Stromal cell of bone marrow (primary cell): ENCODE measurements at regions not wholly inside any gene's neighbourhood (a gene's known extent, or its start where the extent isn't known, plus 50 kb on each side); places are given as distances from the start of the nearest gene placed in this dataset.

ENCODE experiments used
- DNase-seq: peaks from one replicate; pipeline ENCODE4 v3.0.0-alpha.2; 2012; ENCODE audit warnings: low read depth

DNA sequence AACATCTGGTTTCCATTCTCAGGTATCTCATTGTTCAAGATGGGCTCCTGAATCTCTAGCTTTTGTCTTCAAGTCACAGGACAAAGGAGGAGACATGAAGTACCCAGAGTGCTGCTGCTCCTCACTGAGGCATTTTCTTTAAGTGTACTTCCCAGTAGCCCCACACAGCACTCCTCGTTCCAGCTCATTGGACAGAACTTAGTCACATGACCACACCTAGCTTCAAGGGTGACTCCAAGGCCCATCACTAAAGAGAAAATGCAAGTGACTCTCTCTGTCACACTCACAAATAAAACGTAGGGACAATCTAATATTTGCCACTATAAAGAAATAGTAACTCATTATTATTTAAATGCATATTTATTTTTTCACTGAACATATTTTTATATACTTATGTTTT lies 58.3 kb upstream of the NEUROD6 start:
- DNase-seq = no peak

DNA sequence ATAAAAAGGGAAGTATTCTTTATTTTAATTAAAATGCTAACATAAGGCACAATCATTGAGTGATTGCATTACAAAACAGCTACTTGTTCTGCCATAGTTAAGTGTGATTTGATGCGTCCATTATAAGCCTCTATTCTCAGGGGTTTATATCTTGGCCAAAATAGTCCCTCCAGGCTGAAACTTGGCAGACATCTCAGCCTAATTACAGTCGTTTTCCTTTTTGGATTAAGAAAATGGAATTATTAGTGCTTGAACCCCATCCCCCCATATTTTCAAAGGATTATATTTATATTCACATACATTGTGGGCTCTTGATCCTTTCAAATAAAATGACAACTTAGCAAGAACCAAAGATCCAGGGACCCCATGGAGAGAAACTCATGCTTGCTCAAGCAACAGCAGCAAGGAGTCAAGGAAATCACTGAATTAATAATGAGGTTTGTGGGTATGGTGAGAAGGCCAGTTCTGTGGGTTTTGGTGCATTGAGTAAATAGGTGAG lies 66.7 kb upstream of the NEUROD6 start:
- DNase-seq = no peak

DNA sequence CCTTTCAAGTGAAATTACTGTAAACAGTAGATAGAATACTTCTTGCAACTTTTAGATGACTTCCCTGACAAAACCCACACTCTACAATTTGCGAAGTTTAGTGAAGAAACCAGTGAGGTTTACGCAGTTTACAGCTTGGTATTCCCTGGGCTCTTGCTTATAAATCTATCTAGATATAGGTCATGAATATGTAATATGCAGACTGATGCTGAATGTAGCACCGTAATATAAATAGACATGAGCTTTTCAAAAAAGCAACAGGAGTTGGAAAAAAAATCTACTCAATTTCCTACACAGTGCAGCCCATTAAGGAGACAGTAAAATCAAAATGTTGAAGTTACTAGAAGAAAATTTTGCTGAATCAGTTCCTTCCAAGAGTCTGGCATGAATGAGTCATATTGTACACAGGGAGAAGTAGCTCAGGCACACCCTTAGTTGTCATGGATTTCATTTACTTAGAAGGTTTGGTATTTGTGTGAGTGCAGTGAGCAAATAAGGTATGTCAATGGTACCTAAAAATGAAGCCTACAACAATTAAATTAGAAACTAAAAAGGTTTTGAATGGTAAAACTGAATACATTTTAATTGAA lies 67.7 kb upstream of the NEUROD6 start:
- DNase-seq = peak; percentile 50

- no peak for DNase-seq
Observed at GRCh38 chr7:31410265-31410664, 69.7 kb upstream of the NEUROD6 start.

DNA sequence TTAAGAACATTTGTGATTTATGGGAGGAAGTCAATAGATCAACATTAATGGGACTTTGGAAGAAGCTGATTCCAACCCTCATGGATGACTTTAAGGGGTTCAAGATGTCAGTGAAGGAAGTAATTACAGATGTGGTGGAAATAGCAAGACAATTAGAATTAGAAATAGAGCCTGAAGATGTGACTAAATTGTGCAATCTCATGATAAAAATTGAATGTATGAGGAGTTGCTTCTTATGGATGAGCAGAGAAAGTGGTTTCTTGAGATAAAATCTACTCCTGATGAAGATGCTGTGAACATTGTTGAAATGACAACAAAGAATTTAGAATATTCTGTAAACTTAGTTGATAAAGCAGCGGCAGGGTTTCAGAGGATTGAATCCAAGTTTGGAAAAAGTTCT lies 70.9 kb upstream of the NEUROD6 start:
- DNase-seq = no peak

- no peak for DNase-seq
Observed at GRCh38 chr7:31413766-31414165, 73.2 kb upstream of the NEUROD6 start.

GRCh38 chr7:31416381-31416870 lies 75.9 kb upstream of the NEUROD6 start:
- DNase-seq = no peak

DNA sequence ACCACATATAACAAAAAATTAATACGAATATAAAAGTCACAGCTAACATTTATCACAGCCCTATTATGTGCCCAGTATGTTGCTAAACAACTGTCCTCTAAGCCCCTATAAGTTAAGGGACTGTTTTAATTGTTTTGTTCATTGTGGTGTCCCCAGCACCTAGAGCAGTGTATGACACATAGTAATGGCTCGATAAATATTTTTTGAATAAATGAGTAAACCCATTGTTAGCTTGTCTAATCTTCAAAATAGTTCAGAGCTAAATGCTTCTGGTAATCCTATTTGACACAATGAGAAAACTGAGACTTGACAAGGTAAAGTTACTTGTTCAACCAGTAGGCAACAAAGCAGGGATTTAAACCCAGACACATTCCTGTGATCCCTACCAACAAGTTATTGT lies 78.4 kb upstream of the NEUROD6 start:
- DNase-seq = no peak

- DNase-seq = no peak
Observed at GRCh38 chr7:31419505-31420055, 79.1 kb upstream of the NEUROD6 start.

- no peak for DNase-seq
Observed at GRCh38 chr7:31420948-31421347, 80.4 kb upstream of the NEUROD6 start.

DNA sequence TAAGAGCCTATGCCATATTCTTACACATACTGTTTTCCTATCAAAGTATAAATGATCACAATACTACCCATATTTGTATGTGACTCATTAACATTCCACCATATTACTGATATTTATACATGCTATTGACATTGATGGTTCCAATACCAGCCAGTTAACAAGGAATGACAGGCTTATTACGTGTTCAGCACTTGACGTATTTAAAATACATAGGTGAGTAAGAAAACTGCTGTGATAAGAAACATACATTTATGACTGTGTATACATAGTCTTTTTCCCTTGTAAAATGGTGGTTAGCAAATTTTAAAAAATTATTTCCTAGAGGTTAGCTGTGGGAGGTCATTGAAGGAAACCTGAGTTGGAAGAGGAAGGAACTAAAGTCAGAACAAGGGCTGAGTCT lies 81.1 kb upstream of the NEUROD6 start:
- no peak for DNase-seq

GRCh38 chr7:31423994-31424393 lies 83.5 kb upstream of the NEUROD6 start:
- no peak for DNase-seq

GRCh38 chr7:31432176-31432575 lies 81.7 kb upstream of the ITPRID1 start:
- no peak for DNase-seq

DNA sequence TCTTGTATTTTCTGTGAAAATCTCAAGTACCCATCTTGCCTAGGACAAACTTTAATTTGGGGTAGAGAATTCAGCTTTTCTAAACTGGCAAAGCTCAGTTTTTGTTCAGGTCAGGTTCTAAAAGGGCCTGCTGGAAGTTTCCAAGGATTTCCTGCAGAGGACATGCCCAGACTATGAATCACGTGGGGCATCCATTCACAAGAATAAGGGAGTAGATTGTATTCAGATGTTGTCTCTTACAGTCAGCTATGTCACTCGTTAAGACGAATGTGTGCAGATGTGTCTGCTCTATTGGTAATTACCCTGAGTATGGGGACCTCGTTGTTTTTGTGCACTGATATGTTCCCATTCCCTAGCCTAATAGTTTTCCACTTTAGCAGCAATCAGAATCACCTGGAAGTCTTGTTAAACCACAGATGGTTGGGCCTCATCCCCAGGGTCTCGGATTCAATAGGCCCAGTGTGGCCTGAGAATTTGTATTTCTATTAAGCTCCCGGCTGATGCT lies 81.0 kb upstream of the ITPRID1 start:
- DNase-seq = no peak

DNA sequence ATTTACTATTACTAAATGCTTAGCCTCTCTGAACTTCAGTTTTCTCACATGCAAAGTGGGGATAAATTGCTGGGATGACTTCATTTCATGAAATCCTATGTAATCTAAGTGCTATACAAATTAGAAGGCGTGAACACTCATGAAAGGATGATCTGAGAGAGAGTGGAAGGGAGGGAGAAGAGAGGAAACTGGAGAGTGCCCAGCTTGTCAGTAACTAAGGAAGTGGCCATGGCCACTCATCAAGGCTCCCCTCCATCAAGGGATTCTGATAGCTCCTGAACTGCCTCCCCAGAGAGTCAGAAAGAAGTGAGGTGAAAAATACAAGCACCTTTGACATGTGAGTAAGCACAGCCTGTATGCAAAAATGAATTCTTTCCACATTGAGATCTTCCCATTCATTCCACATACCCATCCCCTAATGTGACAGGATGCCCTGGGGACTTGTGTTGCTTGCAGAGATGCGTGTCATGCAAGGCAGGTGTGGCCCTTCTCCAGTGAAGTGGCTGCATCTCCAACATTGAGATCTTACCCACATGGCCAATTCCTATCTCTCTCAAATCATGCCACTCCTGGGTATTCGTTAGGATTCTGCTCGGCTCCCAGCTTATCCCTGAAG lies 76.5 kb upstream of the ITPRID1 start:
- no peak for DNase-seq

DNA sequence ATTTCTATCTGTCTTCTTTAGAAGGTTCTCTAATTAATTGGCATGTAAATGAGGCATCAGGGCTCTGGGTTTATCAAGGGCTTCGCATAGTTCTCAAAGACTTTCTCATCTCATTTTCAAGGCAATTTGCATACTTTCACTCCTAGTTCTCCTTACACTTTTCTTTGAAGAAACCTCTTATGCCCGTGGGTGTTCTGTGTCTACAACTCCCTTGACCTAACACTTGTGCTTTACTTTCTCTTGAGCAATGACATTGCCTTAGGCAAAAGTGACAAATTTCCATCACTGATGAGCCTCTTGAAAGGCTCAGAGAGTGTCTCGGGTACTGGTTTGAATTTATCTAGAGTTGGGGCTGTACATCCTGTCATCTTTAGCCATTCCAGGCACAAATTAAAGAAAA lies 74.7 kb upstream of the ITPRID1 start:
- no peak for DNase-seq

DNA sequence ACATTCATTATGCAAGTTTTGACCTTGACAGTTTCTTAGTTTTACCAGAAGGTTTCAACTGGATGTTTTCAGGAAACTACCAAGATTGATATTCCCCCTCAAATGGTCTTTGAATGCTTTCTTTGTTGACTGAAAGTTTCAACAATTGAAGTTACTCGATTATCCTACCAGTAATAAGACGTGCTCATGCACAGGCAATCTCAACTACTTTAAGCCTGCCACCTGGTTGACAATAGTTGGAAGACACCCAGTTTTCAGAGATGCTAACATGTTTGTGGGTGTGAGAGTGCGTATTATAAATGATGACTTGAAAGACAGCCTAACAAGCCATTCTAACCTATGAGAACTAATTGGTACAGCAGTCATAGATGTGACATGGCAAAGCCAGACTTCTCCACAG lies 73.4 kb upstream of the ITPRID1 start:
- no peak for DNase-seq

- DNase-seq = no peak
Observed at GRCh38 chr7:31442626-31443025, 71.3 kb upstream of the ITPRID1 start.

DNA sequence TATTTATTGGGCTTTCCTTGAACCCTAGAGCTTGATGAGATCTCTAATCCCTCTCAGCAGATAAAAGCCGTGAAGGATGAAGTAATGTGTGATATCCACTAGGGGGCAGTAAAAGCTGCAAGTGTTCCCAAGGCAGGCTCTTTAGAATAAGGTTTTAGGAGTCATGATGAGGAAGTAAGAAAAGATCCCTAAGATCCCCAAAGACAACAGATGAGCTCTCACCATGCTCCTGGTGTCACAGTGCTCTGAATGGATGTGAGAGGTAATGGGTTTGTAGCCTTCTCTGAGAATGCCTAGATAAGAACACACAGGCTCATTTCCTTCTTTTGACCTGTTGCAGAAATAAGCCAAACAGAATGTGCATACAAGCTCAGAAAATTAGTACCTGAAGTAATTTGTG lies 70.4 kb upstream of the ITPRID1 start:
- DNase-seq = peak; percentile 24

GRCh38 chr7:31444196-31444595 lies 69.7 kb upstream of the ITPRID1 start:
- no peak for DNase-seq

GRCh38 chr7:31445686-31446355 lies 68.1 kb upstream of the ITPRID1 start:
- DNase-seq = no peak

DNA sequence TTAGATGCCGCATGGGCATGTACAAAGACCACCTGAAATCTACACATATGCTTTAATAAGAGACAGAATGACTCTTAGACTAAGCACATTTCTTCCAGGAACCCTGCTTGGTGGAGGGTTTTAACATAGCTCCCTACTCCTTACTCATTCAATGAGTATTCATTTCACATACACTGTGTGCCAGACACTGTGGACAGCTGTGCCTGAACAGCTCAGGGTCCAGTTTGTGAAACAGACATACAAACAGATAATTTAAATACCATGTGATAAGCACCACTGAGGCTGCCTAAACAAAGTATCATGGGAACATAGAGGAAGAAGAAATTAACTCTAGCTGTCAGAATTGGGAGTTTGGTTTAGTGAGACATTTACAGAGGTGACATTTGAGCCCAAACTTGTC lies 65.2 kb upstream of the ITPRID1 start:
- DNase-seq = no peak

- DNase-seq = no peak
Observed at GRCh38 chr7:31455844-31456243, 58.0 kb upstream of the ITPRID1 start.
